NCI-H82 (cell line): ENCODE measurements at regions not wholly inside any gene's neighbourhood (a gene's known extent, or its start where the extent isn't known, plus 50 kb on each side); places are given as distances from the start of the nearest gene placed in this dataset.

ENCODE experiments used
- DNase-seq: peaks from one replicate; lab custom pipeline; 2025; lab: John Stamatoyannopoulos, UW

DNA sequence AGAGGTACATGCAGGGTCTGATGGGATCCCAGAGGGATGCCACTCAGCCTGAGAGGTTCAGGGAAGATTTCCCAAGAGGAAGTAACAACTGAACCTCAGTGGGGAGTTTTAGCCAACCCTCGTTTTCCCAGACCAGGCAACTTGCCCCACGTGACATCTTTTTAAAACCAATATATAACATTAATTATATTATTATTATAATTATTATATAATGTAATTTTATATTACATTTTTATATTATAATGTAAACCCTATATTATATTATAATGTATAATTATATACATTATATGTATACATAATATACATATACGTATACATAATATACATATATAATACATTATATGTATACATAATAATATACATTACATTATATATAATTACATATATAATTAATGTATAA, 62.8 kb upstream of the WWC1 start:
- no peak for DNase-seq

DNA sequence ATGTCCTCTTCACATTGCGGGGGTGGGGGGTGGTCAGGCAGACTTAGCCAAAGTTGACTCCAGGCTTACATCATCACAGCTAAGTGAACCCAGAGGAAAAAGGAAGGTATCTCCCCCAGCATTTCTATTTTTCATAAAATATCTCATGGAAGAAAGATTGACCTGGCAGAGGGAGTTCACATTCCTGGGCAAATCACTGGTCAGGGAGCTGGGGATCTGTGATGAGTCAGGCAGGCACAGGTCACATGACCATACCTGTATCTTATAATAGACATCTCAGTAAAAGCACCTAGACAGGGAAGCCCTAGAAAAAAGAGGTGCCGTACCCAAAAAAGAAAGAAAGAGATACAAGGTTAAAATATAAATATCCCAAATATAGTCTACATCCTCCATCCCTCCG, 57.3 kb upstream of the WWC1 start:
- no peak for DNase-seq

DNA sequence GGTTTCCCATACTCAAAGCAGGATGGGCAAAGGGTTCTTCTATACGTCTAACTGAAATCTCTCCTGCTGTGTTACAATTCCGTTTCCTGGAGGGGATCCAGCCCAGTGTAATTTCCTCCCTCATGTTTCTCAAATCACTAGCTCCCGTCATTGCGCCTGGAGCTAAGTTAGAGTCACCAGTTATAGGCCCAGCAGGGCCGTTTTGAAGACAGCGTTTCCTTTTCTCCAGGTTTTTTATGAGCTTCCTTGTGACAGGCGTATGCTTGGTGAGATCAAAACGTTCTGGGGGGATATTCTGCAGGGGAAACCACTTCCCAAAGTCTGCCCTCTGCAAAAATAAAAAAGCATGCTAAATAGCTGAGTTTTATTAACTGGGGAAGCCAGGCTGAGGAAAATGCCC, 53.0 kb upstream of the WWC1 start:
- no peak for DNase-seq

DNA sequence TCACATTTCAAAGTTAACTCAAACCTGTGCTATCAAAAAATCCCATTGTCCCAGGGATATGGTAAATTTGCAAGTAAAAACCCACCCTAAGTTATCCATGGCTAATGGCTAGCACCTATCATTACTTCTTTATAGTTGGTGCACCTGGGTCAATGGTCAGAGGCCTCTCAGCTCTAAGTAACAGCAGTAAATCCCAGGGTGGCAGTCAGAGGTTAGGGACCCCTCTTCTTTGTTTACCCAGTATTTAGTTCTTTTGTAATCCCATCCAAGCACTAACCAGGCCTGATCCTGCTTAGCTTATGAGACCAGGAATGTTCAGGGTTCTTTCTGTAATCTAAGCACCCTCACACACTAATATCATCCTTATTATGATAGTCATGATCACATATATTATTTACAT, 52.1 kb upstream of the WWC1 start:
- peak; percentile 47 for DNase-seq
